HCT116 (cell line): ENCODE measurements at regions not wholly inside any gene's neighbourhood (a gene's known extent, or its start where the extent isn't known, plus 50 kb on each side); places are given as distances from the start of the nearest gene placed in this dataset.

ENCODE experiments used
- ATAC-seq: fragments of 200-7000 bp; cut with Tn5 transposase; 2 replicates; pipeline ENCODE4 v1.9.1; 2020; ENCODE audit warnings: mild to moderate bottlenecking, moderate library complexity
- BruUV-seq: library from RNA; stranded (reverse); fragments of 400-500 nt; replicated peaks from 2 replicates; lab custom pipeline; 2021; lab: Mats Ljungman, UMichigan
- CTCF ChIA-PET: fragments of 300-600 bp; sonication (Branson Sonifier 250); formaldehyde crosslinking; loops from one replicate; lab custom pipeline; 2021; ENCODE audit warnings: antibody characterized with exemption; lab: Charles Lee
- POLR2A ChIA-PET: fragments of 300-600, 350-600 bp; sonication (Branson Sonifier 250); formaldehyde crosslinking; loops from one replicate; lab custom pipeline; 2021; ENCODE audit warnings: antibody characterized with exemption; lab: Charles Lee
- RAD21 ChIA-PET, 2 experiments: fragments of 300-600 bp; sonication (Branson Sonifier 250); formaldehyde crosslinking; loops; one replicate each; lab custom pipeline; 2023; ENCODE audit warnings: low total read pairs in 2 of 2; ENCODE audit not compliant: uncharacterized antibody in 2 of 2, unreplicated experiment in 2 of 2, low non-redundant PET in 1 of 2; lab: Charles Lee
- DNase-seq: peaks from one replicate; pipeline ENCODE4 v3.0.0-alpha.2; 2010; ENCODE audit warnings: low read depth, low spot score
- H2AFZ ChIP-seq: fragments of 200-600 bp; shearing (Covaris generic), sonication (generic); 2 replicates; pipeline ENCODE4 v1.6.1; 2017; ENCODE audit warnings: low read depth, mixed run types, mixed read lengths, antibody characterized with exemption, low read length; ENCODE audit not compliant: poor library complexity, severe bottlenecking
- H3K27ac ChIP-seq: 2 replicates; pipeline ENCODE4 v1.5.1; 2012; ENCODE audit warnings: low read depth, low read length
- H3K27me3 ChIP-seq: fragments of 200-600 bp; sonication (generic); 2 replicates; pipeline ENCODE4 v1.6.1; 2016; ENCODE audit warnings: mixed run types, low read length, mixed read lengths; ENCODE audit not compliant: insufficient read depth
- H3K36me3 ChIP-seq, 2 experiments: fragments of 200-500 bp in 1 of 2; fragments of 200-600 bp in 1 of 2; sonication (Bioruptor generic) in 1 of 2; sonication (generic) in 1 of 2; 2 replicates each; pipeline versions ENCODE4 v1.5.1 to v1.6.1; 2014 to 2016; ENCODE audit warnings: low read length in 2 of 2, inconsistent platforms in 1 of 2, mixed read lengths in 1 of 2, mixed run types in 1 of 2; ENCODE audit not compliant: insufficient read depth in 2 of 2, control insufficient read depth in 1 of 2
- H3K4me1 ChIP-seq, 2 experiments: fragments of 200-600 bp in 1 of 2; sonication (generic) in 1 of 2; 2 replicates each; pipeline versions ENCODE4 v1.5.1 to v1.6.1; 2012 to 2017; ENCODE audit warnings: low read length in 2 of 2, inconsistent platforms in 1 of 2, mild to moderate bottlenecking in 1 of 2, mixed read lengths in 1 of 2, mixed run types in 1 of 2, moderate library complexity in 1 of 2; ENCODE audit not compliant: insufficient read depth in 2 of 2, control insufficient read depth in 1 of 2
- H3K4me2 ChIP-seq: fragments of 200-600 bp; sonication (generic); 2 replicates; pipeline ENCODE4 v1.6.1; 2017; ENCODE audit warnings: mixed run types, low read length, mixed read lengths
- H3K4me3 ChIP-seq, 2 experiments: fragments of 200-600 bp in 1 of 2; sonication (generic) in 1 of 2; replicated peaks in 1 of 2; 2 replicates each; pipeline ENCODE4 v1.5.1; 2011 to 2016; ENCODE audit warnings: low read length in 2 of 2, control low read depth in 1 of 2, low read depth in 1 of 2, mild to moderate bottlenecking in 1 of 2, mixed read lengths in 1 of 2, mixed run types in 1 of 2
- H3K79me2 ChIP-seq: fragments of 200-600 bp; sonication (generic); 2 replicates; pipeline ENCODE4 v1.6.1; 2017; ENCODE audit warnings: mild to moderate bottlenecking, mixed run types, low read length, moderate library complexity, mixed read lengths; ENCODE audit not compliant: insufficient read depth
- H3K9ac ChIP-seq: fragments of 200-600 bp; sonication (generic); 2 replicates; pipeline ENCODE4 v1.6.1; 2016; ENCODE audit warnings: low read length, mixed read lengths
- H3K9me2 ChIP-seq: fragments of 200-600 bp; sonication (generic), shearing (Covaris generic); 2 replicates; pipeline ENCODE4 v1.6.1; 2017; ENCODE audit warnings: mixed run types, mild to moderate bottlenecking, moderate library complexity; ENCODE audit not compliant: insufficient read depth
- H3K9me3 ChIP-seq, 2 experiments: fragments of 200-500 bp in 1 of 2; fragments of 200-600 bp in 1 of 2; sonication (Bioruptor generic) in 1 of 2; sonication (generic) in 1 of 2; 2 replicates each; pipeline ENCODE4 v1.6.1; 2014 to 2017; ENCODE audit warnings: low read length in 2 of 2, mixed read lengths in 2 of 2, inconsistent platforms in 1 of 2, low read depth in 1 of 2, mild to moderate bottlenecking in 1 of 2, mixed run types in 1 of 2, moderate library complexity in 1 of 2; ENCODE audit not compliant: control insufficient read depth in 1 of 2, insufficient read depth in 1 of 2
- H4K20me1 ChIP-seq: fragments of 200-600 bp; sonication (generic), shearing (Covaris generic); 2 replicates; pipeline ENCODE4 v1.6.1; 2017; ENCODE audit warnings: mixed run types, mild to moderate bottlenecking, moderate library complexity; ENCODE audit not compliant: insufficient read depth
- ATF3 ChIP-seq: IDR thresholded peaks from 2 replicates; pipeline ENCODE4 v1.6.1; 2012
- CBX3 ChIP-seq: IDR thresholded peaks from 2 replicates; pipeline ENCODE4 v1.6.1; 2012; ENCODE audit warnings: low read depth
- CEBPB ChIP-seq: IDR thresholded peaks from 2 replicates; pipeline ENCODE4 v1.6.1; 2012; ENCODE audit warnings: low read depth
- EGR1 ChIP-seq: IDR thresholded peaks from 2 replicates; pipeline ENCODE4 v1.6.1; 2012; ENCODE audit warnings: low read depth
- ELF1 ChIP-seq: IDR thresholded peaks from 2 replicates; pipeline ENCODE4 v1.6.1; 2012; ENCODE audit warnings: low read depth, borderline replicate concordance
- FOSL1 ChIP-seq: IDR thresholded peaks from 2 replicates; pipeline ENCODE4 v1.6.1; 2012; ENCODE audit warnings: low read depth
- JUND ChIP-seq: IDR thresholded peaks from 2 replicates; pipeline ENCODE4 v1.6.1; 2012
- POLR2A ChIP-seq: IDR thresholded peaks from 2 replicates; pipeline ENCODE4 v1.7.0; 2011; ENCODE audit warnings: borderline replicate concordance; ENCODE audit not compliant: insufficient read depth, insufficient read length; ENCODE audit errors: extremely low read depth
- SP1 ChIP-seq: IDR thresholded peaks from 2 replicates; pipeline ENCODE4 v1.6.1; 2012; ENCODE audit warnings: low read depth
- ZBTB33 ChIP-seq: IDR thresholded peaks from 2 replicates; pipeline ENCODE4 v1.6.1; 2011; ENCODE audit warnings: mild to moderate bottlenecking, low read length, moderate library complexity; ENCODE audit not compliant: insufficient replicate concordance; ENCODE audit errors: extremely low read depth
- ZFX ChIP-seq: fragments of 450-650 bp; IDR thresholded peaks from 2 replicates; pipeline ENCODE4 v1.6.1; 2017
- intact Hi-C: fragments of 100-400 bp; cut with micrococcal nuclease; formaldehyde crosslinking; loops from 2 replicates; pipeline ENCODE4 v1.10.0; 2022

GRCh38 chr12:74794522-74794921 lies 256.9 kb downstream of the ATXN7L3B start:
- intact Hi-C loops, result no loop called here
- RAD21 ChIA-PET, result interaction anchor here in 1 of 2 experiments (0.9 kb wide), 1 partner anchor 9 kb away, joined by 3 read pairs; no protein-coding TSS in a partner anchor
- Histone ChIP-seq H2AFZ (no peak overlapping the region), H3K9me3 (no peaks in the 10 kb centered on the region), H3K36me3 (no peaks in the 10 kb centered on the region), H3K9me2 (no peaks in the 10 kb centered on the region), H3K27ac (no peak overlapping the region), H3K4me2 (no peak overlapping the region), H3K4me3 (no peak overlapping the region), H3K79me2 (no peaks in the 10 kb centered on the region), H3K9ac (no peak overlapping the region), H4K20me1 (no peaks in the 10 kb centered on the region), H3K27me3 (no peaks in the 10 kb centered on the region), H3K4me1 (no peaks in the 10 kb centered on the region)
- CTCF ChIA-PET, result interaction anchor here (3.1 kb wide), 1 partner anchor 9 kb away, joined by 13 read pairs; no protein-coding TSS in a partner anchor
- BruUV-seq, result no TSS peak
- ATAC-seq (no peak), DNase-seq (no peak)
- TF ChIP-seq CEBPB, result no peak
- no peak for TF ChIP-seq POLR2A
- no peak for TF ChIP-seq FOSL1
- no peak for TF ChIP-seq CBX3
- no peak for TF ChIP-seq ATF3
- TF ChIP-seq EGR1, result no peak
- no peak for TF ChIP-seq SP1
- TF ChIP-seq JUND, result no peak
- no peak for TF ChIP-seq ZFX
- no peak for TF ChIP-seq ELF1
- POLR2A ChIA-PET, result no interaction called here

GRCh38 chr12:74801625-74802024 lies 264.0 kb downstream of the ATXN7L3B start:
- Histone ChIP-seq H3K36me3 (no peaks in the 10 kb centered on the region), H3K9ac (no peak overlapping the region), H3K4me3 (no peak overlapping the region), H3K9me2 (no peaks in the 10 kb centered on the region), H4K20me1 (no peaks in the 10 kb centered on the region), H3K4me1 (no peaks in the 10 kb centered on the region), H3K4me2 (no peak overlapping the region), H3K27ac (no peak overlapping the region), H2AFZ (no peak overlapping the region), H3K79me2 (no peaks in the 10 kb centered on the region), H3K9me3 (no peaks in the 10 kb centered on the region), H3K27me3 (no peaks in the 10 kb centered on the region)
- DNase-seq (no peak), ATAC-seq (no peak)
- no TSS peak for BruUV-seq
- ChIA-PET RAD21 (no interaction called here), POLR2A (no interaction called here), CTCF (no interaction called here)
- intact Hi-C loops, result loop anchor here (10.0 kb wide), 1 partner anchor 283 kb away; no protein-coding TSS in a partner anchor
- TF ChIP-seq CEBPB, result peak; percentile 48; the same call in 1 of the 2 replicates
- no peak for TF ChIP-seq ZBTB33
